Stimulated activated CD4-positive, alpha-beta T cell treated with anti-CD3 and anti-CD28 coated beads, Interleukin-1b, Interleukin-23, amount 100 ng/mL, for 1 hour (primary cell): ENCODE measurements at regions not wholly inside any gene's neighbourhood (a gene's known extent, or its start where the extent isn't known, plus 50 kb on each side); places are given as distances from the start of the nearest gene placed in this dataset.
A peak's percentile ranks its signal among the peaks of the same experiment; 100 is the strongest.
"Not testable (repeated sequence)": the region's sequence is repeated elsewhere in the genome, so short reads cannot be mapped to it uniquely, and the experiment has no call there.

Experiments used
- DNase-seq, 2 donors: peaks; one replicate each; pipeline ENCODE4 v3.0.0-alpha.2; 2020; ENCODE audit warnings: low read depth in 2 of 2

- no peak for DNase-seq
Measured at GRCh38 chr12:129959889-129960288, 56.1 kb upstream of the TMEM132D start.

GRCh38 chr12:129961091-129961490, 57.3 kb upstream of the TMEM132D start:
- no peak for DNase-seq

GRCh38 chr12:129961856-129962255, 58.0 kb upstream of the TMEM132D start:
- no peak for DNase-seq

- no peak for DNase-seq
Measured at GRCh38 chr12:129964300-129964699, 60.5 kb upstream of the TMEM132D start.

- no peak for DNase-seq
Measured at GRCh38 chr12:129964826-129965457, 61.1 kb upstream of the TMEM132D start.

GRCh38 chr12:129966146-129966995, 62.5 kb upstream of the TMEM132D start:
- no peak for DNase-seq

GRCh38 chr12:129971721-129972120, 67.9 kb upstream of the TMEM132D start:
- DNase-seq: no peak

GRCh38 chr12:129973236-129973961, 69.6 kb upstream of the TMEM132D start:
- DNase-seq: no peak

GRCh38 chr12:129984106-129984505, 80.3 kb upstream of the TMEM132D start:
- DNase-seq: no peak

GRCh38 chr12:129987841-129988240, 84.0 kb upstream of the TMEM132D start:
- no peak for DNase-seq

- DNase-seq: no peak
Measured at GRCh38 chr12:129994634-129995033, 90.8 kb upstream of the TMEM132D start.

- no peak for DNase-seq
Measured at GRCh38 chr12:129997239-129997638, 93.4 kb upstream of the TMEM132D start.

- not testable (repeated sequence) for DNase-seq
Measured at GRCh38 chr12:130004310-130004877, 100.6 kb upstream of the TMEM132D start.

- DNase-seq: no peak
Measured at GRCh38 chr12:130007771-130008170, 103.9 kb upstream of the TMEM132D start.

- no peak for DNase-seq
Measured at GRCh38 chr12:130008241-130008640, 104.4 kb upstream of the TMEM132D start.

GRCh38 chr12:130009961-130010360, 106.1 kb upstream of the TMEM132D start:
- DNase-seq: no peak

- DNase-seq: no peak
Measured at GRCh38 chr12:130011611-130012385, 108.0 kb upstream of the TMEM132D start.

GRCh38 chr12:130013771-130014484, 110.1 kb upstream of the TMEM132D start:
- peak in 1 of 2 donors; percentile 4 for DNase-seq

GRCh38 chr12:130014485-130014807, 110.6 kb upstream of the TMEM132D start:
- DNase-seq: no peak

GRCh38 chr12:130016194-130016593, 112.4 kb upstream of the TMEM132D start:
- DNase-seq: no peak

GRCh38 chr12:130016986-130017385, 113.2 kb upstream of the TMEM132D start:
- no peak for DNase-seq
